HTR-8/SVneo (cell line): ENCODE measurements at regions not wholly inside any gene's neighbourhood (a gene's known extent, or its start where the extent isn't known, plus 50 kb on each side); places are given as distances from the start of the nearest gene placed in this dataset.
A peak's percentile ranks its signal among the peaks of the same experiment; 100 is the strongest.

Experiments used
- DNase-seq: peaks from one replicate; pipeline ENCODE4 v3.0.0; 2011; ENCODE audit warnings: low spot score, mixed read lengths; ENCODE audit not compliant: insufficient read length
- FAIRE-seq: peaks from 2 replicates; lab custom pipeline; 2011; peaks lifted over from hg19 to GRCh38; lab: Jason Lieb, UNC

DNA sequence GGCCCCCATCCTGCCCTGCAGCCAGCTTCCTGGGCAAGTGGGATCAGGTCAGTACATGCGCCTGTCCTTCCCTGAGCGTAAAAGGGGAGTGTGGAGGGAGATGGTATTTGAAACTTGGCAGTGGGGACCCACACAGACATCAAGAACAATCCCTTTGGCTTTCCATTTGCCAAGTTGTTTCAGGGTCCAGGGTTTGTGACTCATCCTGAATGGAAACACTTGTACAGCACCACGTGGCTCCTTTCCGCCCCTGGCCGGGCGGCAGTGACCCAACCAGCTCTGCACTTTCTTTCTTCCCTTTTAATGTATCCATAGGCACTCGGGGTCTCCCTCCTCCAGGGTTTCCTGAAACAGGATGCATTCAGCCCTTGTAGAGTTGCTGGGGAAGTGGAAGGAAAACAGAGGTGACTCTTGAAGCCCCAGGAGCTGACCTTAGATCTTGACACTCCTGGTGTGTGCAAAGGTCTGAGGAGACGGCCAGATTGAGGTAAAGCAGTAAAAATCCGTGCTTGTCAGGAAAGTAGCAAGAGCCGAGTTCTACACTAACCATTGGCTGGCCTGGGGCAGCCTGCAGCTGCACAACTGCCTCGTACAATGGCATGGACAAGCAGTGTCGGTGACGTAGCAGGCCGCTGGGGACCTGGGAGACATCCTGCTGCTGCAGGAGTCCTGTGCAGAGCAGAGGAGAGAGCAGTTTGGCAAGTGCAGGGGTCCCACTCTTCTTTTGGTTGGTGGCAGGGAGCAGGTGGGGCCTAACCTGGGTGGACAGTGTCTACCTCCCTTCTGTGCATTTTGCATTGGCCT, 189.8 kb downstream of the SNX19 start:
- FAIRE-seq, result no peak
- DNase-seq, result no peak

DNA sequence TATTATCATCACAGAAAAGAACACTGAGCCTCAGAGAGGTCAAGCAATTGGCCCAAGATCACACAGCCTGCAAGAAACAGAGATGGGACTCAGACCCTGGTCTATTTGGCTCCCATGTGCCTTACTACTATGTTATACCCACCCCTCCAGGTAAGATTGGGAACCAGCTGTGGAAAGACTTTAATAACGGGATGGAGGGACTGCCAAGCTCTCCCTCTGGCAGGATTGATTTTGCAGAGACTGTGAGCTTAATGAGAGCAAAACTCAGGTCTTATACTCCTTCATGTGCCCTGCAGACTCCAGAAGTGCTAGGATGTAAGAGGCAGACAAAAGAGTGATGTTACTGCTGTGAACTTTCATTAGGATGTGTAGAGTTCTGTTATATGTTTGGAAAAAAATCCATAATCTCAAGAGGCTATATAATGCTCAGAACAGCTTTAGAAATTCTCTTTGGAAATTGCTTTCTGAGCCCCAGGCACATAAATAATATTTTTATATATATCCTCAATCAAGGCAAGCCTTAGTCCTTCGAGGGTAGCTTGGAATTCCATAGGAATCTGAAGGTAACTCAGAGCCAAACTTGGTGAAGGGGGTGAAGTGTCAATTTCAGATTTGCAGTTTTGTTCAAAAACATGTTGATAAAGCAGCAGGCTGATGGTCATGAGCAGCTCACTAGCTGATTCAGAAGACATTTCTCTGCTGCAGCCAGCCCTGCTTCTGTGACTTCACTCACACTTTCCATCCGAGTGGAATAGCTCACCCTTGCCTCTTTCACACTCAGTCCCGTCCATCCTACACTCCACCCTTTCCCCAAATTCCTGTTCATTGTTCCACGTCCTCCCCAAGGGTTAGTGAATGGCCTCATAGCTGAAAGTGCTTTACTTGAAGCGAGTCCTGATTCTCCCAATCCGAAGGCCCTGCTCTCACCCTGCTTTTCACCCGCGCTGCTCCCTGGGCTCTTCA, 188.8 kb downstream of the SNX19 start:
- no peak for DNase-seq
- FAIRE-seq, result no peak

- DNase-seq (no peak), FAIRE-seq (no peak)
These were observed 187.8 kb downstream of the SNX19 start for GRCh38 chr11:130728185-130729180.

DNA sequence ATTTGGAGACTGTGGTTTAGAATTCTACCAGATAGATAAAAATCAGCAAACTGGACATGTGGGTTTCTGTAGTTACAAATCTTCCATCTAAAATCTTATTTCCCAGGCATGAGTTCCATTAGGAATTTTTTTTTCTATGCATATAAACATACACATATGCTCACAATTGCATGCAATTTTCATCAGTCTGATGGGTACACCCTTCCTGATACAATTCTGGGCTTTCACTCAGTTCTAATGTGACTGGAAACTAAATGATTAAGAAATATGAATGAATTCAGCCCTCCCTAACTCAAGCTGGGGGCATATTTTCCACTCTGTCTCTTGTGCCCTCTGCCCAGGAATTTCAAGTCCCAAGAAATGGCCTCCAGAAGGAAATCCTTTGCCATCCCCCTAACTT, 187.1 kb downstream of the SNX19 start:
- no peak for DNase-seq
- no peak for FAIRE-seq

DNA sequence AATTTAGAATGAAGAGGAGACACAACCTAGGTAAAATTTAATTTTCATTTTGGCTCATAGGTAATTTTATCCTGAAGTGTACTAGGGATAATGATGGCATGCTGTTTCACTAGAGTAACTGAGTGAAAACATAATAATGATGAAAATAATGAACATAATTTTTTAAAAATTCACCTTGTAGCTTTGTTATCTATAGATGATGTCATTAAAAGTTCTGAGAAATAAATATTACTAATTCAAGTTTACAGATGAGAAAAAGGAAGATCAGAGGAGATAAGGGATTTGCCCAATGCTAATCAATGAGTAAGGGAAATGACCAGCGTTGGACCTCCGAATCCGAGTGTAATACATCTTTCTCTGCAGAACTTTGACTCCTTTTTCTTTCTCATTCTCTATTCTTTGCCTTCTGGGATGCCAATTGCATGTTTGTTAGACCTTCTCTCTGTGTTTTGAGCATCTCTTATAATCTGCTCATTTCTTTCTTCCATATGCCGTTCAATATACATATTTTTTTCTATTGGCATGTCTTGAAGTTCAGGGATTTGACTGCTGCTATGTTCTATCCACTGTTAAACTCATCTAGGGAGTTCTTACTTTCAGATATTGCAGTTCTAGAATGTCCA, 186.5 kb downstream of the SNX19 start:
- no peak for DNase-seq
- FAIRE-seq, result no peak

GRCh38 chr11:130731401-130731800, 184.9 kb downstream of the SNX19 start:
- DNase-seq (no peak), FAIRE-seq (no peak)

- FAIRE-seq, result no peak
- DNase-seq, result no peak
These were observed 183.8 kb downstream of the SNX19 start for GRCh38 chr11:130732476-130732875.

- no peak for FAIRE-seq
- no peak for DNase-seq
These were observed 179.0 kb downstream of the SNX19 start for GRCh38 chr11:130737041-130737830.

DNA sequence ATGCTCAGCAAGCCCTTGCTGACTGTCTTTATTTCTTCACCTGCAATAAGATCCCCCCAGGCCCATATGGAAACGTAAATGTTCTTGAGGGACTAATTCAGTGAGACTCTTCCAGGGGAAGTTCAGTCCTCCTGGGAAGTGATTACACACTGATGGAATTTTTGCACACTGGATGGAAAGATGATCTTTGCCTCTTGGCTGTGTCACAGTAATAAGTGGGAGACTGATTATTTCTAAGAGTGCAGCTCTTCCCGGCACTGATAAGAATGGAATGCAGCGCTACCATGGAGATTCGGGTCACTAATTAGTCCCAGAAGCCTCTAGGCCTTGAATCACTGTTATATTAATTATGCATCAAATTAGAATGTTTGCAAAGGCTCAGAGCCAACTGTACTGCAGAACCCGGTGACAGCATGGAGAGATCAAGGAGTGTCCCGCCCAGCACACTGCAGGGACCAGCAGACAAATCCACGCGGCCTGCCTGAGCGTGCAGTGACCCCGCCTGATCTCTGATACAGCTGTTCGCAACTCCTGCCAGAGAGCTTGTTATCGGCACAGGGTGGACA, 178.3 kb downstream of the SNX19 start:
- FAIRE-seq (no peak), DNase-seq (peak; percentile 18)

DNA sequence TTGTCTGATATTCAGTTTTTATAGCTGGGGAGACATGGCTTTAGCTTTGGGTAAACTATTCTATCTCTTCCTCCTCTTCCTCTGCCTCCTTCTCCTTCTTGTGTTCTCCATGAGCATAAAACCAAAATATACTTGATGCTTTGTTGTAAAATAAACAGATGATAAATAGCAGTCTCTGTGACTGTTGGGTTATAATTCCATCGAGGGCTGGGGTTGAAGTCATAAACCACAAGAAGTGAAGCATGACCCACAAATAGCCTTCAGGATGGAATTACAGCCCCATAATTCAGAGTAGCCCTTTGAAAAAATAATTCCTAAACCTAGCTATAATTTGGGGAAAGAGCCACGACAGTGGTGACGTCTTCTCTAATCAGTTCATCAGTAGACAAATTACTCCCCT, 177.7 kb downstream of the SNX19 start:
- no peak for DNase-seq
- FAIRE-seq, result no peak

DNA sequence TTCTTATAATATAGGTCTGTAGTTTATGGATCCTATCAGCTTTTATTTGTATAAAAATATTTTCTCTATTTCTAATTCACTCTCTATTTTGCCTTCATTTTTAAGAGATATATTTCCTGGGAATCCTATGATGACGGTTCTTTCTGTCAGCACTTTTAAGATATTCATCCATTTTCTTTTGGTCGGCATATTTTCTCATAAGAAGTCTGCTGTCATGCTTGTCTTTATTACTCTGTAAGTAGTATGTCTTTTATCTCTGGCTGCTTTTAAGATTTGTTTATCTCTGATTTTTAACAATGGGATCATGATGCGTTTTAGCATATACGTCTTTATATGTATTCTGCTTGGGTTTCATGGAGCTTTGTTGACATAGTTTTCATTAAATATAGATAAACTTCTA, 175.5 kb downstream of the SNX19 start:
- DNase-seq, result no peak
- FAIRE-seq, result no peak

DNA sequence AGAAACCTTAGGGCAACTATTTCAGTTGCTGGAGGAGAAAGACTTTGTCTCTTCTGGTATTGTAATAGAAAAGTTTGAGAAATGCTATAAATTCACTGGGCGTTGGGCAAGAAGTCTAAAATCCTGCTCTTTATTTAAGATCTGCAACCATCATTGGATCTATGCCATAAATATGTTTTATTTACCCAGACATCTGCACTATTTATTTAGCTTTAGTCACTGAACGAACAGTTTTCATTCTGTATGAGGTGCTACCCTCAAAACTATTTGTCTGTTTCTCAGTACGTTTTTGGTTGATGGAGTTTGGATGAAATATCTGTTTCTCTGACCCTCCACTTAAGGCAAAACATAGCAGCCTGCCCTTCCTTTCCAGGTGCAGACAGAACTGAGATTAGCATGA, 171.5 kb downstream of the SNX19 start:
- FAIRE-seq (no peak), DNase-seq (no peak)

DNA sequence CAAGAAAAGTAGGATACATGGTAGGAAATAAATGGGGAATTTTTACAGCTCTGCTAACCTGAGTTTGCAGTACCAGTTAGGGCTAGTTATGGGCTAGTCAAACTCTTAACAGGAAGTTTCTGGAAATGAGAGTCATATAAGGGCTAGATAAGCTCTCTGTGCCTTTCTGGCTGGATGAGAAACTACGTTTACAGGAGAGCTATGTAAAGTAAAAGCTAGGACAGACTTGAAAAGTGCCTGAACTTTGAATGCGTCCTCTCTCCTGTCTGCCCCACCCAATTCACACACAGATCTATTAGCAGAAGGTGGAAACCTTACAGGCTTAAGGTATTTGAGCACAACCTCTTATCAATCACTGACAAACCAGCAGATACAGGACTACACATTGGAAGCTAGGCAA, 167.1 kb downstream of the SNX19 start:
- DNase-seq (no peak), FAIRE-seq (no peak)

- no peak for DNase-seq
- FAIRE-seq, result no peak
These were observed 155.7 kb downstream of the SNX19 start for GRCh38 chr11:130760515-130761125.

- DNase-seq, result no peak
- FAIRE-seq, result no peak
These were observed 154.6 kb downstream of the SNX19 start for GRCh38 chr11:130761560-130762220.

GRCh38 chr11:130762638-130763037, 153.6 kb downstream of the SNX19 start:
- FAIRE-seq (no peak), DNase-seq (no peak)

DNA sequence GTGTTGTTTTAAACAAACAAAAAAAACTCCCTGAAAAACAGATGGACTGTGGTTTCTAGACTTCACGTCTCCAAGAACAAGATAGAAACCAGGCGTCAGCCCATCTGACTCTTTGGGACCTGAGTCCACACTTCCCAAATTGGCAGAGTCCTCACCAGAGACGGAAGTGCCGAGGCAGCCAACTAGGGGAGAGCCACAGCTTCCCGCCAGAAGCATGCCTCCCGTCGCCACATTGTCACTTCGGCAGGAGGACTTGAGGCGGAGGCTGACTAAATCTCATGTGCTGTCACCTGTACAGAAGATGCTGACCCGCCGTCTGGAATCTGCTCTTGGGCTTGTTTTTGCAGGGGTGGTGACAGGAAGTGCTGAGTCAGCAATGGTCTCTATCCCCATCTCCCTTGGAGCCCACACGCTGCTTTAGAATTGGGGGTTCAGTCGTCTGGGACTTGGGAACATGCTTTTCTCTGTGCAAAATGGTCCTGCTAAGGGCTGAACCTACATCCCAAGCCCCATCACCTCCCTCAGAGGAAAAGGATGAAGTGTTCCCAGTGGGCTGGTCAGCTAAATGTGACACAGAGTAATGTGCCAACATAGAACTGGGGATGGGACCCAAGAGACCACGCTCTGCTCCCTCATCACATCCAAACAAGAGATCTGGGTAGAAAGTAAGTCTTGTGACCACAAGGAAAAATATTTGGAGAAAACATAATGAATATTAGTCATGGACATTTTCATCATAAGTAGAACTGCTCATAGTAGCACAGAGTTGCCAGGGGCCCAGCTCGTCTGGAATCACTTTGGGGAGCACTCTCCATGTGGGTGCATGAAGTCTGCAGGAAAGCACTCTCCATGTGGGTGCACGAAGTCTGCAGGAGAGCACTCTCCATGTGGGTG, 152.9 kb downstream of the SNX19 start:
- no peak for FAIRE-seq

More for the DNA sequence above, 152.9 kb downstream of the SNX19 start:
- no peak for DNase-seq
